Esophagus muscularis mucosa (tissue), 4 donors: ENCODE measurements at regions not wholly inside any gene's neighbourhood (a gene's known extent, or its start where the extent isn't known, plus 50 kb on each side); places are given as distances from the start of the nearest gene placed in this dataset.

Experiments
- EP300 ChIP-seq: sonication (generic); formaldehyde crosslinking; IDR thresholded peaks from one replicate; pipeline ENCODE4 v1.6.1; 2017; ENCODE audit warnings: antibody characterized with exemption
- POLR2A ChIP-seq: fragments of 450-650 bp; IDR thresholded peaks from one replicate; pipeline ENCODE4 v1.6.1; 2017; ENCODE audit warnings: antibody characterized with exemption, moderate library complexity, mild to moderate bottlenecking, low read depth
- TF ChIP-seq, protein P1 (sequence below), 3 experiments: fragments of 200-600 bp in 2 of 3; fragments of 450-650 bp in 1 of 3; sonication (generic) in 2 of 3; IDR thresholded peaks; one replicate each; pipeline ENCODE4 v1.5.1; 2017 to 2019; ENCODE audit warnings: antibody characterized with exemption in 3 of 3, mild to moderate bottlenecking in 2 of 3, moderate library complexity in 1 of 3

GRCh38 chr7:53336105-53336668, 300.8 kb downstream of the POM121L12 start:
- TF ChIP-seq, protein P1, sequence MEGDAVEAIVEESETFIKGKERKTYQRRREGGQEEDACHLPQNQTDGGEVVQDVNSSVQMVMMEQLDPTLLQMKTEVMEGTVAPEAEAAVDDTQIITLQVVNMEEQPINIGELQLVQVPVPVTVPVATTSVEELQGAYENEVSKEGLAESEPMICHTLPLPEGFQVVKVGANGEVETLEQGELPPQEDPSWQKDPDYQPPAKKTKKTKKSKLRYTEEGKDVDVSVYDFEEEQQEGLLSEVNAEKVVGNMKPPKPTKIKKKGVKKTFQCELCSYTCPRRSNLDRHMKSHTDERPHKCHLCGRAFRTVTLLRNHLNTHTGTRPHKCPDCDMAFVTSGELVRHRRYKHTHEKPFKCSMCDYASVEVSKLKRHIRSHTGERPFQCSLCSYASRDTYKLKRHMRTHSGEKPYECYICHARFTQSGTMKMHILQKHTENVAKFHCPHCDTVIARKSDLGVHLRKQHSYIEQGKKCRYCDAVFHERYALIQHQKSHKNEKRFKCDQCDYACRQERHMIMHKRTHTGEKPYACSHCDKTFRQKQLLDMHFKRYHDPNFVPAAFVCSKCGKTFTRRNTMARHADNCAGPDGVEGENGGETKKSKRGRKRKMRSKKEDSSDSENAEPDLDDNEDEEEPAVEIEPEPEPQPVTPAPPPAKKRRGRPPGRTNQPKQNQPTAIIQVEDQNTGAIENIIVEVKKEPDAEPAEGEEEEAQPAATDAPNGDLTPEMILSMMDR (IDR thresholded peaks at IDR 0.05): no peak
- no peak for TF ChIP-seq POLR2A
- TF ChIP-seq EP300: no peak
